Transverse colon (tissue), 4 donors: ENCODE measurements at regions not wholly inside any gene's neighbourhood (a gene's known extent, or its start where the extent isn't known, plus 50 kb on each side); places are given as distances from the start of the nearest gene placed in this dataset.
"Not testable (repeated sequence)": the region's sequence is repeated elsewhere in the genome, so short reads cannot be mapped to it uniquely, and the experiment has no call there.

Experiments used
- DNase-seq: peaks from one replicate; pipeline ENCODE4 v3.0.0-alpha.2; 2019
- H3K27ac ChIP-seq, 4 donors: fragments of 200-600 bp; sonication (generic); 2 replicates each; pipeline ENCODE4 v1.5.1; 2016 to 2018; ENCODE audit warnings: inconsistent platforms in 4 of 4
- H3K27me3 ChIP-seq: fragments of 200-600 bp; sonication (generic); 2 replicates; pipeline ENCODE4 v1.5.1; 2017; ENCODE audit warnings: inconsistent platforms
- H3K36me3 ChIP-seq, 4 donors: fragments of 200-600 bp; sonication (generic); 2 replicates each; pipeline ENCODE4 v1.5.1; 2017 to 2019; ENCODE audit warnings: inconsistent platforms in 4 of 4
- H3K4me1 ChIP-seq, 4 donors: fragments of 200-600 bp; sonication (generic); 2 replicates each; pipeline ENCODE4 v1.5.1; 2017 to 2020; ENCODE audit warnings: inconsistent platforms in 4 of 4
- H3K4me3 ChIP-seq, 4 donors: fragments of 200-600 bp; sonication (generic); 1 replicate in 1 of 4; 2 replicates in 3 of 4; pipeline versions ENCODE4 v1.5.1 to v1.6.1; 2017 to 2019; ENCODE audit warnings: inconsistent platforms in 4 of 4
- H3K9me3 ChIP-seq, 2 donors: fragments of 200-600 bp; sonication (generic); 2 replicates each; pipeline ENCODE4 v1.5.1; 2017 to 2019; ENCODE audit warnings: inconsistent platforms in 2 of 2
- EP300 ChIP-seq: sonication (generic); formaldehyde crosslinking; IDR thresholded peaks from one replicate; pipeline ENCODE4 v1.6.1; 2017; ENCODE audit warnings: antibody characterized with exemption, low read depth
- POLR2A ChIP-seq: fragments of 450-650 bp; IDR thresholded peaks from one replicate; pipeline ENCODE4 v1.6.1; 2016; ENCODE audit warnings: antibody characterized with exemption, mild to moderate bottlenecking, moderate library complexity
- POLR2AphosphoS5 ChIP-seq, 3 donors: sonication (generic); formaldehyde crosslinking; IDR thresholded peaks; one replicate each; pipeline ENCODE4 v1.6.1; 2016; ENCODE audit warnings: antibody characterized with exemption in 3 of 3
- WGBS, 2 donors: methylation state at CpG; one replicate each; pipeline ENCODE4 v1.1.5; 2018; ENCODE audit warnings: low coverage in 1 of 2; 5-methylcytosine and 5-hydroxymethylcytosine counted together
- in situ Hi-C, 4 donors: fragments of 200-750 bp; cut with MboI; loops; one replicate each; pipeline versions ENCODE4 v1.15.0 to v1.15.1; 2017; ENCODE audit warnings: low sequenced_read_pairs in 3 of 4, low pct_ligation_motif_present in 1 of 4, low pct_unique_long_range_greater_than_20kb in 1 of 4
- intact Hi-C: fragments of 100-400 bp; cut with DNase I; formaldehyde crosslinking; loops from one replicate; pipeline ENCODE4 v1.15.1; 2023; ENCODE audit warnings: low total_unique reads
- TF ChIP-seq, protein P1 (sequence below), 5 experiments: fragments of 200-600 bp in 3 of 5; fragments of 450-650 bp in 2 of 5; sonication (generic) in 3 of 5; IDR thresholded peaks; 1 replicate in 2 of 5; 2 replicates in 3 of 5; pipeline ENCODE4 v1.5.1; 2016 to 2017; ENCODE audit warnings: antibody characterized with exemption in 5 of 5, inconsistent platforms in 3 of 5, mild to moderate bottlenecking in 2 of 5, moderate library complexity in 1 of 5

DNA sequence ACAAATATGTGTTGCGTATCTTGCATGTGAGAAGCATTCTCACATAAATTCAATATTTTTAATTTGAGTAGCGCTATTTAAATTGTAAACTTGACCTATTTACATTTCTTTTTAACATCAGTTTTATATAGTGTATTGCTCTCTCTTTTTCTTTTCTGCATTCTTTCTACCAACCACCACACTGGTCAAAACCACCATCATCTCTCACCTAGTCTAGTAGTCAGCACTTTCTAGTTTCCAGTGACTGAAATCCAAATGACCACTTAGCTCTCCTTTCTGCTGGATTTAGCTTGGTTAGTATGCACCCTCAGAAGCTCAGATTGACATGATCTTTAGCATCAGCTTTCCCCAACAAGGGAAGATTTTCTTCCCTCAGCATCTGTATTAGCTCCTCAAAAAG, 73.2 kb upstream of the HCRTR2 start:
- no peaks in the 10 kb centered on the region for H3K9me3 ChIP-seq
- intact Hi-C loops (no loop called here), in situ Hi-C loops (no loop called here)
- no peaks in the 10 kb centered on the region for H3K27me3 ChIP-seq
- no peak for TF ChIP-seq EP300
- TF ChIP-seq, protein P1, sequence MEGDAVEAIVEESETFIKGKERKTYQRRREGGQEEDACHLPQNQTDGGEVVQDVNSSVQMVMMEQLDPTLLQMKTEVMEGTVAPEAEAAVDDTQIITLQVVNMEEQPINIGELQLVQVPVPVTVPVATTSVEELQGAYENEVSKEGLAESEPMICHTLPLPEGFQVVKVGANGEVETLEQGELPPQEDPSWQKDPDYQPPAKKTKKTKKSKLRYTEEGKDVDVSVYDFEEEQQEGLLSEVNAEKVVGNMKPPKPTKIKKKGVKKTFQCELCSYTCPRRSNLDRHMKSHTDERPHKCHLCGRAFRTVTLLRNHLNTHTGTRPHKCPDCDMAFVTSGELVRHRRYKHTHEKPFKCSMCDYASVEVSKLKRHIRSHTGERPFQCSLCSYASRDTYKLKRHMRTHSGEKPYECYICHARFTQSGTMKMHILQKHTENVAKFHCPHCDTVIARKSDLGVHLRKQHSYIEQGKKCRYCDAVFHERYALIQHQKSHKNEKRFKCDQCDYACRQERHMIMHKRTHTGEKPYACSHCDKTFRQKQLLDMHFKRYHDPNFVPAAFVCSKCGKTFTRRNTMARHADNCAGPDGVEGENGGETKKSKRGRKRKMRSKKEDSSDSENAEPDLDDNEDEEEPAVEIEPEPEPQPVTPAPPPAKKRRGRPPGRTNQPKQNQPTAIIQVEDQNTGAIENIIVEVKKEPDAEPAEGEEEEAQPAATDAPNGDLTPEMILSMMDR (IDR thresholded peaks at IDR 0.05): no peak
- TF ChIP-seq POLR2AphosphoS5 (IDR thresholded peaks at IDR 0.05): no peak
- TF ChIP-seq POLR2A: no peak
- H3K4me1 ChIP-seq: no peaks in the 10 kb centered on the region
- WGBS, 2 donors: 94% methylated on average over 2 of the region's 2 CpGs
- H3K36me3 ChIP-seq: no peaks in the 10 kb centered on the region
- H3K4me3 ChIP-seq: no peak overlapping the region
- H3K27ac ChIP-seq: no peak overlapping the region
- no peak for DNase-seq

DNA sequence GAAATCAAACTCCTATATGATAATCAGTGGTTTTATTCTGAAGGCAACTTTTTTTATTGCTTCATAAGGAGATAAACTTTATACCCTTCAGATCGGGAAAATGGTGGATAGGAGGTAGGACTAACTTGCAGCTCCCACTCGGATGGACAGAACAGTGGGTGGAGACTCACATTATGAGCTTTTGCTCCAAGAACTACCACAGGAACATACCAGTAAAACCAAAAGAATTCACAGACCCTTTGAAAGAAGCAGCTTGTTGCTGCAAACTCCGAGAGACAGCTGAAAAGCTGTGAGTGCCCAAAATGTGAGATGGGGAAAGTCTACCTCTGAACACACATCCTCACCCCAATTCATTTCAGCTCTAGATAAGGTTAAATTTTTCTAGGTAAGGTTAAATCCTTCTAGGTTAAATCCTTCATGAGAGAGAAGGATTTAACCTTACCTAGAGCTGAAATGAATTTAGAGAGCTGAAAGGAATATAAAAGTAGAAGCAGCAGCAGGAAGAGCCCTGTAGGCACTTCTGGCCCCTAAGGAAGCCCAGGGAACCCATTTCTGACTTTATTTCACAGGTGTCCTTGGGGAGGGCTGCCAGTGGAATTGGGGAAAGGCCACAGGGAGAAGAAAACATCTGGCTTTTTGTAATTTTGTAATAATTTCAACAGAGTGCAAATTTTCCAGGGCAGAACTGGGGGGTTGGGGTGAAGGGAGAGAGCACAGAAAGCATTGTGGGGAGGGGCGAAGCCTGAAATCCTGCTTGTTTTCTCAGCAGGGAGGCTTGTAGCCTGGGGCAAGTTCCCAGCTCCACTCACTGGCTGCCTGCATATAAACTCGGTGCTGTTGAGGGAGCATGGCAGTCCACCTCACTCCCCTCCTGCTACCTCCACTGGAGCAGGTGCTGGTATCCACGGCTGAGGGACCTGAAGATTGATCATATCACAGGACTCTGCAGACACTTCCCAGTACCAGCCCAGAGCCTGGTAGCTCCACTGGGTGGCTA, 65.9 kb upstream of the HCRTR2 start:
- intact Hi-C loops (no loop called here), in situ Hi-C loops (no loop called here)
- WGBS, 2 donors: 56 to 69% methylated on average over 3 to 6 of the region's 6 CpGs
- H3K9me3 ChIP-seq: no peaks in the 10 kb centered on the region
- no peak for DNase-seq
- no peaks in the 10 kb centered on the region for H3K27me3 ChIP-seq
- no peak for TF ChIP-seq POLR2A
- no peak for TF ChIP-seq EP300
- TF ChIP-seq, protein P1 (IDR thresholded peaks at IDR 0.05): no peak
- no peak for TF ChIP-seq POLR2AphosphoS5 (IDR thresholded peaks at IDR 0.05)
- H3K4me1 ChIP-seq: no peaks in the 10 kb centered on the region
- H3K4me3 ChIP-seq: no peak overlapping the region
- no peaks in the 10 kb centered on the region for H3K36me3 ChIP-seq
- no peak overlapping the region for H3K27ac ChIP-seq

DNA sequence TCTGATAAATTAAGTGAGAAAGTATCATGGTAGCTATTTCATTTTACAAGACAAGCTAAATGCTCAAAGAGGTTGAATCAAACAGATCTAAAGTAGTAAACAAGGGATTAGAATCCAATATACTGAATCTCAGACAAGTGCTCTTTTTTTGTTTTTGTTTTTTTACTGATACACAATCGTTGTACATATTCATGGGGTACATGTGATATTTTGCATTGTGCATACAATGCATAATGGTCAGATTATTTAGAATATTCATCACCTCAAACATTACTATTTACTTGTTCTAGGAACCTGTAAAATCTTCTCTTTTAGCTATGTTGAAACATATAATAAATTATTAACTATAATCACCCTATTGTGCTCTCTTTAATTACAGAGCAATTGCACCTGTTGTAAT, 57.0 kb upstream of the HCRTR2 start:
- no peaks in the 10 kb centered on the region for H3K4me1 ChIP-seq
- WGBS, 2 donors: 27 to 57% methylated on average over 1 of the region's 1 CpG

DNA sequence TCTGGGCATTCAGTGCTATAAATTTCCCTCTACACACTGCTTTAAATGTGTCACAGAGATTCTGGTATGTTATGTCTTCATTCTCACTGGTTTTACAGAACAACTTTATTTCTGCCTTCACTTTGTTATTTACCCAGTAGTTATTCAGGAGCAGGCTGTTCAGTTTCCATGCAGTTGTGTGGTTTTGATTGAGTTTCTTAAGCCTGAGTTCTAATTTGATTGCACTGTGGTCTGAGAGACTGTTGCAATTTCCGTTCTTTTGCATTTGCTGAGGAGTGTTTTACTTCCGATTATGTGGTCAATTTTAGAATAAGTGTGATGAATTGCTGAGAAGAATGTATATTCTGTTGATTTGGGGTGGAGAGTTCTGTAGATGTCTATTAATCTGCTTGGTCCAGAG, 50.1 kb upstream of the HCRTR2 start:
- H3K4me1 ChIP-seq, intact Hi-C loops, H3K4me3 ChIP-seq, H3K27ac ChIP-seq, H3K27me3 ChIP-seq, H3K9me3 ChIP-seq, in situ Hi-C loops, DNase-seq, H3K36me3 ChIP-seq: not testable (repeated sequence)
- 89 to 94% methylated on average over 2 of the region's 2 CpGs for WGBS, 2 donors

More for the DNA sequence above, 57.0 kb upstream of the HCRTR2 start:
- no peaks in the 10 kb centered on the region for H3K9me3 ChIP-seq
- in situ Hi-C loops: no loop called here
- intact Hi-C loops: no loop called here
- H3K4me3 ChIP-seq: no peak overlapping the region
- TF ChIP-seq, protein P1 (IDR thresholded peaks at IDR 0.05): no peak
- TF ChIP-seq POLR2AphosphoS5 (IDR thresholded peaks at IDR 0.05) (no peak), EP300 (no peak), POLR2A (no peak)
- DNase-seq: no peak
- no peak overlapping the region for H3K27ac ChIP-seq
- H3K27me3 ChIP-seq: no peaks in the 10 kb centered on the region
- H3K36me3 ChIP-seq: no peaks in the 10 kb centered on the region
